ENCODE measurements at regions not wholly inside any gene's neighbourhood (a gene's known extent, or its start where the extent isn't known, plus 50 kb on each side); places are given as distances from the start of the nearest gene placed in this dataset.

- TF ChIP-seq CTCF (IDR thresholded peaks at IDR 0.05) (no peak), POLR2AphosphoS5 (IDR thresholded peaks at IDR 0.05; ENCODE audit: low read depth, low read length) (no peak), TCF7L2 (IDR thresholded peaks at IDR 0.05; ENCODE audit: low read depth, low read length) (no peak)
- TF ChIP-seq, protein P1, sequence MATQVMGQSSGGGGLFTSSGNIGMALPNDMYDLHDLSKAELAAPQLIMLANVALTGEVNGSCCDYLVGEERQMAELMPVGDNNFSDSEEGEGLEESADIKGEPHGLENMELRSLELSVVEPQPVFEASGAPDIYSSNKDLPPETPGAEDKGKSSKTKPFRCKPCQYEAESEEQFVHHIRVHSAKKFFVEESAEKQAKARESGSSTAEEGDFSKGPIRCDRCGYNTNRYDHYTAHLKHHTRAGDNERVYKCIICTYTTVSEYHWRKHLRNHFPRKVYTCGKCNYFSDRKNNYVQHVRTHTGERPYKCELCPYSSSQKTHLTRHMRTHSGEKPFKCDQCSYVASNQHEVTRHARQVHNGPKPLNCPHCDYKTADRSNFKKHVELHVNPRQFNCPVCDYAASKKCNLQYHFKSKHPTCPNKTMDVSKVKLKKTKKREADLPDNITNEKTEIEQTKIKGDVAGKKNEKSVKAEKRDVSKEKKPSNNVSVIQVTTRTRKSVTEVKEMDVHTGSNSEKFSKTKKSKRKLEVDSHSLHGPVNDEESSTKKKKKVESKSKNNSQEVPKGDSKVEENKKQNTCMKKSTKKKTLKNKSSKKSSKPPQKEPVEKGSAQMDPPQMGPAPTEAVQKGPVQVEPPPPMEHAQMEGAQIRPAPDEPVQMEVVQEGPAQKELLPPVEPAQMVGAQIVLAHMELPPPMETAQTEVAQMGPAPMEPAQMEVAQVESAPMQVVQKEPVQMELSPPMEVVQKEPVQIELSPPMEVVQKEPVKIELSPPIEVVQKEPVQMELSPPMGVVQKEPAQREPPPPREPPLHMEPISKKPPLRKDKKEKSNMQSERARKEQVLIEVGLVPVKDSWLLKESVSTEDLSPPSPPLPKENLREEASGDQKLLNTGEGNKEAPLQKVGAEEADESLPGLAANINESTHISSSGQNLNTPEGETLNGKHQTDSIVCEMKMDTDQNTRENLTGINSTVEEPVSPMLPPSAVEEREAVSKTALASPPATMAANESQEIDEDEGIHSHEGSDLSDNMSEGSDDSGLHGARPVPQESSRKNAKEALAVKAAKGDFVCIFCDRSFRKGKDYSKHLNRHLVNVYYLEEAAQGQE (IDR thresholded peaks at IDR 0.05; ENCODE audit: insufficient read depth in 1 of 2, low read depth in 2 of 2, low read length in 1 of 2): no peak
Measured at GRCh38 chr11:16555956-16556355, 182.5 kb upstream of the C11orf58 start.
